ENCODE measurements at regions not wholly inside any gene's neighbourhood (a gene's known extent, or its start where the extent isn't known, plus 50 kb on each side); places are given as distances from the start of the nearest gene placed in this dataset.
A peak's percentile ranks its signal among the peaks of the same experiment; 100 is the strongest.

DNA sequence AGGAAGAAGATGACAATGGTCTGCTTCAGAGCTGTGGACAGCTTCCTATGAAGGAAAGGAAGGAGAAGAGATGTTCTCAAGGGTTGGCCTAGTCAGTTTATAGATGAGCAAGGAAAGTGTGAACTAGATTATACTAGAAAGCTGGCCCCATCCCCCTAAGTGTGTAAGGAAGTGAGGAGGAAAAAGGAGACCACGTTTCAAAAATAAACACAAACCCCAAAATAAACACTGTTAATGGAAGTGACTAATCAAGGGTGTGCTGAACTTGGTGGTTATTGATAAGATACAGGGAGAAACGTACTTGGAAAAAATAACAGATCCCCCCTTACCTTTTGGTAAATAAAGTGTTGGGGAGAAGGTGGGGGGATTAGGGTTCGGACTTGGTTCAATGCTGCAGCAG lies 267.1 kb downstream of the SOX9 start:
- CTCF ChIA-PET, result interaction anchor here (0.7 to 1.4 kb wide), 4 partner anchors 89 to 850 kb away, joined by 3 to 7 read pairs (median 3); no protein-coding TSS in a partner anchor

DNA sequence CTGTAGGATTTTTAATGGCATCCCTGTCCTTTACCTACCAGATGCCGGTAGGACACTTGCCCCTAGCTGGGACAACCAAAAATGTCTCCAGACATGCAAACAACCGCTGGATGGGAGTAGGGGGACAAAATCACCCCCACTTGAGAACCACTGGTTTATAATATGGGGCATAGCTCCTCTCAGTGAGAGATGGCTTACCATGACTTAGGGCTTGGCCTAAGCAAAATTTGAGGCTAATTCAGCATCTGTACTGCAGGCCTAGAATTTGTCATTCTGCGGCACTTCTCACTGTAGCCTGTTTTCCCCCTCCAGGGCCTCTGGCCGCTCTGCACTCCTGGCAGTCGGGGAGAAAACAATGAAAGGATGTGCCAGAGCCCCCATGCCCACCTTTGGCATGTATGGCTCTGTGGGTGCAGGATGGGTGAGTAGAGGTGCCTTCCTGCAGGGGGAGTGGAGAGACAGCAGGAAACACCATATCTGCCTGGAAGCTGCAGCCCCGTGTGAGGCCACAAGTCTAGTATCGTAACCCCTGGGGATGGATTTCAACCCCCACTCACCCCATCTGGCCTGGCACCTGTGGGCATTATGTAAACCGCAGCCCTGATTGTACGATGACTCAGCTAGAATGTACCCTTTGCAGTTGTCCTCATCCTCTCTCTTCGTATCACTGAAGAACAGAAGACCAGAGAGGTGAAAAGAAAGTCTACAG lies 268.1 kb downstream of the SOX9 start:
- no peak for DNase-seq (ENCODE audit: low read depth, low spot score)
- CTCF ChIA-PET, result interaction anchor here (0.7 kb wide), 1 partner anchor 33 kb away, joined by 3 read pairs; no protein-coding TSS in a partner anchor

More for the DNA sequence above, 267.1 kb downstream of the SOX9 start:
- Histone ChIP-seq H3K9me3 (ENCODE audit: control insufficient read depth, insufficient read depth, low read length) (no peaks in the 10 kb centered on the region; the same call in 1 of the 2 replicates), H3K4me3 (ENCODE audit: low read depth, low read length) (no peak overlapping the region), H3K27ac (ENCODE audit: low read depth, low read length) (peak overlapping the region; percentile 53), H3K27me3 (ENCODE audit: control insufficient read depth, insufficient read depth, low read length) (no peaks in the 10 kb centered on the region)
- TF ChIP-seq, protein P1, sequence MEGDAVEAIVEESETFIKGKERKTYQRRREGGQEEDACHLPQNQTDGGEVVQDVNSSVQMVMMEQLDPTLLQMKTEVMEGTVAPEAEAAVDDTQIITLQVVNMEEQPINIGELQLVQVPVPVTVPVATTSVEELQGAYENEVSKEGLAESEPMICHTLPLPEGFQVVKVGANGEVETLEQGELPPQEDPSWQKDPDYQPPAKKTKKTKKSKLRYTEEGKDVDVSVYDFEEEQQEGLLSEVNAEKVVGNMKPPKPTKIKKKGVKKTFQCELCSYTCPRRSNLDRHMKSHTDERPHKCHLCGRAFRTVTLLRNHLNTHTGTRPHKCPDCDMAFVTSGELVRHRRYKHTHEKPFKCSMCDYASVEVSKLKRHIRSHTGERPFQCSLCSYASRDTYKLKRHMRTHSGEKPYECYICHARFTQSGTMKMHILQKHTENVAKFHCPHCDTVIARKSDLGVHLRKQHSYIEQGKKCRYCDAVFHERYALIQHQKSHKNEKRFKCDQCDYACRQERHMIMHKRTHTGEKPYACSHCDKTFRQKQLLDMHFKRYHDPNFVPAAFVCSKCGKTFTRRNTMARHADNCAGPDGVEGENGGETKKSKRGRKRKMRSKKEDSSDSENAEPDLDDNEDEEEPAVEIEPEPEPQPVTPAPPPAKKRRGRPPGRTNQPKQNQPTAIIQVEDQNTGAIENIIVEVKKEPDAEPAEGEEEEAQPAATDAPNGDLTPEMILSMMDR (IDR thresholded peaks at IDR 0.05; ENCODE audit: low read depth, low read length), result no peak
- no peak for DNase-seq (ENCODE audit: low read depth, low spot score)
- POLR2A ChIA-PET, result interaction anchor here (0.7 to 0.9 kb wide), 3 partner anchors 18 to 1328 kb away, joined by 5 to 9 read pairs (median 6); no protein-coding TSS in a partner anchor

DNA sequence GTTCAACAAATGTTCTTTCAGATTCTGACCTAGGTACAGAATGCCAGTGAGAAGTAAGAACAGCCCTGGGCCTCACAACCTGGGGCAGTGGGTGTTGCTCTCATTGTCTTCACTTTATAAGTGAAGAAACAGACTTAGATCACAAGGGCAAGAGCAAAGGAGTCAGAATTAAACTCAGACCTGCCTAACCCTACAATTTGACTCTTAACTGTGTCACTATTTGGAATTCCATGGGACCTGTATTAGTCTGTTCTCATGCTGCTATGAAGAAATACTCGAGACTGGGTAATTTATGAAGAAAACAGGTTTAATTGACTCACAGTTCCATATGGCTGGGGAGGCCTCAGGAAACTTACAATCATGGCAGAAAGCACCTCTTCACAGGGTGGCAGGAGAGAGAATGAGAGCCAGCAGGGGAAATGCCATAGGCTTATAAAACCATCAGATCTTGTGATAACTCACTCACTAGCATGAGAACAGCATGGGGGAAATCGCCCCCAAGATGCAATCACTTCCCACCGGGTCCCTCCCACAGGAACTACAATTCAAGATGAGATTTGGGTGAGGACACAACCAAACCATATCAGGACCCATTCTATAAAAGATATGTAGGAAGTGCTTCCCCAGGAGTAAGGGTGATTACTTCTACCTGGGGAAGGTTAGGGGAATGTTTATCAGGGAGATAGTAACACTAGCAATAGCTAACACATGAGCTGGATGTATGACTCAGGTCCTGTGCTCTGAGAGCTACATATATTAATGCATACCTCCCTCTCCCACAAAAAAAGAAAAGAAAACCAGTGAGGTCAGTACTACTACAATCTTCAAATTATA lies 270.1 kb downstream of the SOX9 start:
- DNase-seq (ENCODE audit: low read depth, low spot score), result no peak
- no peak overlapping the region for H3K4me3 ChIP-seq (ENCODE audit: low read depth, low read length)
- CTCF ChIA-PET, result interaction anchor here (1.0 to 1.8 kb wide), 2 partner anchors 9 to 149 kb away, joined by 3 to 4 read pairs; no protein-coding TSS in a partner anchor
- TF ChIP-seq, protein P1 (IDR thresholded peaks at IDR 0.05; ENCODE audit: low read depth, low read length), result no peak
- POLR2A ChIA-PET, result interaction anchor here (0.6 to 1.1 kb wide), 2 partner anchors 52 to 118 kb away, joined by 3 read pairs; no protein-coding TSS in a partner anchor
- no peaks in the 10 kb centered on the region for H3K9me3 ChIP-seq (ENCODE audit: control insufficient read depth, insufficient read depth, low read length)
- H3K27me3 ChIP-seq (ENCODE audit: control insufficient read depth, insufficient read depth, low read length), result no peaks in the 10 kb centered on the region
- peak overlapping the region; percentile 71 for H3K27ac ChIP-seq (ENCODE audit: low read depth, low read length)

More for the DNA sequence above, 268.1 kb downstream of the SOX9 start:
- Histone ChIP-seq H3K4me3 (ENCODE audit: low read depth, low read length) (no peak overlapping the region), H3K27ac (ENCODE audit: low read depth, low read length) (no peak overlapping the region), H3K9me3 (ENCODE audit: control insufficient read depth, insufficient read depth, low read length) (no peaks in the 10 kb centered on the region), H3K27me3 (ENCODE audit: control insufficient read depth, insufficient read depth, low read length) (no peaks in the 10 kb centered on the region)
- POLR2A ChIA-PET, result no interaction called here
- TF ChIP-seq, protein P1 (IDR thresholded peaks at IDR 0.05; ENCODE audit: low read depth, low read length), result peak; percentile 35

DNA sequence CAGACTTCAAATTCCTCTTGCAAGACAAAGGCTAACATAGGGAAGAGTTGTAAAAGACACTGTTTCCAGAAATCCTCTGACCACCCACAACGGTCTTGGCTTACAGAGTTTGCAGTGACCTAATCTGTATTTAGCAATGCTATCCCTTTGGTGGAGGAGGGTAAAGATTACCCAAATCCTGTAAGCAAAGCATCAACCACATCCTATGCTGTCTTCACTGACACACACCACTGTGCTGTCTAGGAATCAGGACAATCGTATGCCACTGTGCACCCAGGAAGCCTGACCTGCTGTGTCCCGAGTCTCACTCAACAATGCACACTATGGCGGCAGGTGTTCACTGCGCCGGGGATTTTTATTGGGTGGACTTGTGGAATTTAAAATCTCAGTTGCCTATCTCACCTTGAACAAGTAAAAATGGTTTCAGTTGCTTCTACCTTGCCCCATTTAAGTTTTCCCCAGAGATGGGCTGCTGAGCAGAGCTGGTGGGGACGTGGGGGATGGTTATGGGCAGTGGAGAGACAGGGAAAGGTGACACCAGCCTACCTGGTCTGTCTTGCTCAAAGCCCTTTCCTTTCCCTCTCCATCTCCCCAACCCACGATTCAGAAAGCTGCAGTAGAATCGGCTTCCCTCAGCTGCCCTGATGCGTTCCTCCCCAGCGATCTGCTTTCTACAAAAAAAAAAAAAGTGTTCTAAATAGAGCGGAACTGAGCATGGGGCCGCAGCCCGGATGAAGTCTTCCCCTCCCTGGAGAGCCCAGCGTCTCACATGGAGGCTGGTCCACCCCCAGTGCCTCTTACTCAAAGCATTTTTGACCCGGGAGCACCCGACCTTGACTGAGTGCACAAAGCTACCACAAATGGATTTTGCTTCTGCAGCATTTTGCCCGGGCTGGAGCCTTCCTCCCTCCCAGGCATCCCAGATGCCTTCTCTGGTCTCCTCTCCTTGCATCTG lies 271.5 kb downstream of the SOX9 start:
- Histone ChIP-seq H3K27me3 (ENCODE audit: control insufficient read depth, insufficient read depth, low read length) (no peaks in the 10 kb centered on the region), H3K4me3 (ENCODE audit: low read depth, low read length) (no peak overlapping the region), H3K27ac (ENCODE audit: low read depth, low read length) (peak overlapping the region; percentile 71), H3K9me3 (ENCODE audit: control insufficient read depth, insufficient read depth, low read length) (no peaks in the 10 kb centered on the region)
- peak; percentile 73 for DNase-seq (ENCODE audit: low read depth, low spot score)
- ChIA-PET POLR2A (interaction anchor here (1.1 kb wide), 1 partner anchor 54 kb away, joined by 3 read pairs; no protein-coding TSS in a partner anchor), CTCF (no interaction called here)
- TF ChIP-seq, protein P1 (IDR thresholded peaks at IDR 0.05; ENCODE audit: low read depth, low read length), result no peak
